ENCODE measurements at regions not wholly inside any gene's neighbourhood (a gene's known extent, or its start where the extent isn't known, plus 50 kb on each side); places are given as distances from the start of the nearest gene placed in this dataset.
"Not testable (repeated sequence)": the region's sequence is repeated elsewhere in the genome, so short reads cannot be mapped to it uniquely, and the experiment has no call there.

DNA sequence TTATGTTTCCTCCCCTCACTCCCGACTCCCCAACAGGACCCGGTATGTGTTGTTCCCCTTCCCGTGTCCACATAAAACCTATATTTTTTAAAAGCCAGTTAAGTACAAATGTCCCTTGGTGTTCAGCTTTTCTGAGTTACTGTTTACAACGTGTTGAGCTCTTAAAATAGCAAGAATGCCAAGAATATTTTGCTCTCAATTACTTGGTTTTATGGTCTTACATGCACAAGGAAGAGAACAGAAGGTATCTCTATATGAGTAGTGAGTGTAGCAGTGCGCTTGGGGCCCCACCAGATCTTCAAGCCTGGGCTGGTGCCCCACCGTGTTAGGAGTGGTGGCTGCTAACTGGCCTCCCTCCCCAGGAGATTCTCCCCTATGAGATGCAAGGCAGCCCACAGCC is 75.3 kb downstream of the RIN2 start:
- FAIRE-seq (no peak), DNase-seq (ENCODE audit: extremely low spot score, insufficient read length, low read depth) (no peak)

DNA sequence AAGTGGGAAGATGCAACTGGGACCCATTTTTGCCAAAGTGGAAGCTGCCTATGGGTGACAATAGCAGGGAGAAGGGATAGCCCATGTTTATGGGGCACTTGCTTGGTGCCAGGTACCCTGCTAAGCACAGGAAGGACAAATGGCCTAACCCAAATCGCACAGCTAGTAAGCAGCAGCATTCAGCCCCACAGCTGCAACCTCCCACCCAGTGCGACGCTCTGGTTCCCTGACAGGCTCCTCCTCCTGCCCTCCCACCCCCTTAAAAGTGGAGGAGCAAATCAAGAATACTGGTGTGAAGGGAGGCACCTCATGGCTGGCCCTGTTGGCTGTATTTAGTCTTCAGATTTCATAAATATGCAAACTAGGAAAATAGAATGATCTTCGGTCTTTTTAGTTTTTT is 76.2 kb downstream of the RIN2 start:
- DNase-seq (ENCODE audit: extremely low spot score, insufficient read length, low read depth) (no peak), FAIRE-seq (no peak)

DNA sequence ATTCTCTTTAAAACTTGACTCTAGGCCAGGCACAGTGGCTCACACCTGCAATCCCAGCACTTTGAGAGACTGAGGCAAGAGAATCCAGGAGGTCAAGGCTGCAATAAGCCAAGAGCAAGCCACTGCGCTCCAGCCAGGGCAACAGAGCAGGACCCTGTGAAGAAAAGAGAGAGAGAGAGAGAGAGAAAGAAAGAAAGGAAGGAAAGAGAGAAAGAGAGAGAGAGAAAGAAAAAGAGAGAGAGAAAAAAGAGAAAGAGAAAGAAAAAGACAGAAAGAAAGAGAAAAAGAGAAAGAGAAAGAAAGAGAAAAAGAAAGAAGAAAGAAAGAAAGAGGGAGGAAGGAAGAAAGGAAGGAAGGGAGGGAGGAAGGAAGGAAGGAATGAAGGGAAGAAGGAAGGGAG is 76.7 kb downstream of the RIN2 start:
- FAIRE-seq = no peak
- DNase-seq (ENCODE audit: extremely low spot score, insufficient read length, low read depth) = no peak

DNA sequence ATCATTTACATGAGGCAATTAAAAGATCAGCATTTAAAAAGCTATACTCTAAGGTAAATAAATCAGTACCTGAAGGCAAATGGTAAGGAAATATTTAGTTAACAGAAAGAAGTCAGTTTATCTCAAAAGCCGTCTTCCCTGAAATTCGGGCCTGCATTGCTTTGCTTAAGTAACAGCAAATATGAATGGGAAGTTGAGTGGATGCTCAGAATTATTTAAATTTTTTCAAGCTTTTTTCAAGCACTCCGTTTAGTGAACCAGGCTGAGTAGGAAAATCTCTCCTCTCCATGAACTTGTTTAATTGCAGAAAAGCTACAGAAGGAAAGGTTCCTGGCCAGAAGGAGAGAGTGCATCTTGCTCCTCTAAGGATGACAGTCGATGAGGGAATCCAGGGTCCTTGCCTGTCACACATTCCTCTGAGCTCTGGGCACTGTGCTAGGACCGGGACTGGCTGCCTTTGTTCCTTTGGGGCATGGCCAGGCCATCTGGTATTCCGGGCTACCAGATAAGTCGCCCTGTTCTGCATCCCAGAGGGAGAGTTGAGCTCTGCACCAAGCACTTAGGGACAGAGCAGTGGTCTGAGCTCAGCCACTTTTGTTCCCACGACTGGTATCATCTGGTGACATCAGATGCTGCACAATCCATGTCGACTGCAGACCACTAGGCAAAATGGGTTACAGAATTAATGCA is 77.6 kb downstream of the RIN2 start:
- DNase-seq (ENCODE audit: extremely low spot score, insufficient read length, low read depth) (no peak), FAIRE-seq (no peak)

DNA sequence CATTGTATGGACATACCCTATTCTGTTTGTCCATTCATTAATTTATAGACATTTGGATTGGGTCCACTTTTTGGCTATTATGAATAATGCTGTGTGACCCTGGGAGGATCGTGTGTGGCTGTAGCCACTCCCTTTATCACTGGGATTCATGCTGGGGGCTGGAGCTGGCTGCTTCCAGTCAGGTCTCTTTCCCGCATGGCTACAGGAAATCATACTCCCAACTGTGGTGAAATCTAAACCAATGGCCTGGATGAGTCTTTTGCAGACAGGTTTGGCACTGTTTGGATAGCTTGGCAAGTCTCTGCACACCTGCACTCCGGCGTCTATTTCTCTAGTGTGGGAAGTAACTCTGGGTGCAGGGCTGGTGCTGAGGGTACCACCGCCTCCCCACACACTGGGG is 80.4 kb downstream of the RIN2 start:
- no peak for DNase-seq (ENCODE audit: extremely low spot score, insufficient read length, low read depth)

DNA sequence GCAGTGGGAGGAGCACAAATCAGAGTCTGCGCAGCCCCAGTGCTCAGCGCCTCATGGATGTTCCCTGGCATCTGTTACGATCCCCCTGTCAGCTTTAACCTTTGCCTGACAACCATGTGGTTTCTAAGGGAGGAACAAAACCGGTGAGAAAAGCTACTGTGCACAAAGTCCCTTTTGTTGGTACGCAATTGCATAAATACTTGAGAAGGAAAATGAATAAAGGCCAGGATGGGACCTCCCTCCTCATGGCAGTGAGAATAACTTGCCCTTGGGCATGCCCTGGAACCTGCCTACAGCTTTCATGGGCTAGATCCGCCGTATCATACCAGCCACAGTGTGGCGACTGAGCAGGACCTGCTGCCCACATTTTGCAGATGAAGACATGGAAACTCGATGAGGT is 81.0 kb downstream of the RIN2 start:
- FAIRE-seq (no peak), DNase-seq (ENCODE audit: extremely low spot score, insufficient read length, low read depth) (no peak)

More for the DNA sequence above, 80.4 kb downstream of the RIN2 start:
- FAIRE-seq = no peak

DNA sequence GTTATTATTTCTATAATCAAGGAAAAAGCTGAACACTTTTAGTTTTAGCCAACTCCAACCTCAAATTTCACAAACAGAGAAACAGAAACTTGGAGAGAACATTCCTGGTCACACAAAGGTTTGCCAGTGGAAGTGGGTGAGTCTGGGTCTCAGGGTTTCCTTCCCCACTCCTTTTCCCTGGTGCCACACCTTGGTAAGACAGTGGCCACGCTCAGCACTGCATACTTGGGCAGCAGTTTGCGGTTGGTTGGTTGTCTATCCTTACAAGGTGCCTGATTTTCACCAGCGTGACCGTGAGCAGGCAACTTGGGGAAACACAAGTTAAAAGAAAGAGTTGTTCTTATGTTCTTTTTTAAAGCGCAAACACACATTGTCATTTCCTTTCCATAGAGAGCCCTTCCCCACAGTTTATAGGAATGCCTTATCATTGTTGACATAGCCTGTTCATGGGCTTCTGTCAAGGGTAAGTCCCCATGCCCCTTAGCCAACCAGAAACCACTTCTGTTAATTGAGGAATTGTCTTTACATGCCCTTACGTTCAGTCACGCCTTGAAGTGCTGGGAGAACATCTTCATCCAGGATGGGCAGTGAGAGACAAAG is 82.2 kb downstream of the RIN2 start:
- no peak for DNase-seq (ENCODE audit: extremely low spot score, insufficient read length, low read depth)

DNA sequence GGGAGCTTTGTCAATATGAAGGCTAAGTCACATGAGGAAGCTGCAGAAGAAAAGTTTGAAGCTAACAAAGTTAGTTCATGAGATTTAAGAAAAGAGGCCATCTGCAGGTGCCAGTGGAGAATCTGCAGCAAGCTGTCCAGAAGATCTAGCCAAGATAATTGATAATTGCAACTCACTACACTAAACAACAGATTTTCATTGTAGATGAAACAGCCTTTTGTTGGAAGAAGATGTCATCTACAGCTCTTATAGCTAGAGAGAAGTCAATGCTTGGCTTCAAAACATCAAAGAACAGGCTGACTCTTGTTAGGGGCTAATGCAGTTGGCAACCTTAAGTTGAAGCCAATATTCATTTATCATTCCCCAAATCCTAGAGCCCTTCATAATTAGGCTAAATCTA is 83.7 kb downstream of the RIN2 start:
- FAIRE-seq = no peak

More for the DNA sequence above, 82.2 kb downstream of the RIN2 start:
- no peak for FAIRE-seq

DNA sequence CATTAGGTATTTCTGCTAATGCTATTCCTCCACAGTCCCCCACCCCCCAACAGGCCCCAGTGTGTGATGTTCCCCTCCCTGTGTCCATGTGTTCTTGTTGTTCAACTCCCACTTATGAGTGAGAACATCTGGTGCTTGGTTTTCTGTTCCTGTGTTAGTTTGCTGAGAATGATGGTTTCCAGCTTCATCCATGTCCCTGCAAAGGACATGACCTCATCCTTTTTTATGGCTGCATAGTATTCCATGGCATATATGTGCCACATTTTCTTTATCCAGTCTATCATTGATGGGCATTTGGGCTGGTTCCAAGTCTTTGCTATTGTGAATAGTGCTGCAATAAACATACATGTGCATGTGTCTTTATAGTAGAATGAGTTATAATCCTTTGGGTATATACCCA is 86.8 kb downstream of the RIN2 start:
- not testable (repeated sequence) for DNase-seq (ENCODE audit: extremely low spot score, insufficient read length, low read depth); FAIRE-seq

More for the DNA sequence above, 83.7 kb downstream of the RIN2 start:
- DNase-seq (ENCODE audit: extremely low spot score, insufficient read length, low read depth) = no peak

DNA sequence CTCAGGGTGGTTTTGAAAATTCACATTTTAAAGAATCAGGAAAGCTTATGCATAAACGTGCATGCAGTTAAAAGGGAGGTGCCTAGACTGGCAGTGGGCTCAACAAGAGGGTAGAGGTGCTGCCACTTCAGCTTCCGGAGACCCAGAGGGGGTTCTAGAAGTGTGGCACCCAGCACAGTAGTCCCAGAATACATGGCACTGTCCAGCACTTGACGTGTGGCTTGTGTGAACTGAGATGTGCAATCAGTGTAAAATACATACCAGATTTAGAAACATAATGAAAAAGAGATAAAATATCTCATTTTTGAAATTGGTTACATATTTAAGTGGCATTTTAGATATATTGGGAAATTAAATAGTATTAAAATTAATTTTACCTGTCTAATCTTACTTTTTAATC is 89.3 kb downstream of the RIN2 start:
- FAIRE-seq (no peak), DNase-seq (ENCODE audit: extremely low spot score, insufficient read length, low read depth) (no peak)

DNA sequence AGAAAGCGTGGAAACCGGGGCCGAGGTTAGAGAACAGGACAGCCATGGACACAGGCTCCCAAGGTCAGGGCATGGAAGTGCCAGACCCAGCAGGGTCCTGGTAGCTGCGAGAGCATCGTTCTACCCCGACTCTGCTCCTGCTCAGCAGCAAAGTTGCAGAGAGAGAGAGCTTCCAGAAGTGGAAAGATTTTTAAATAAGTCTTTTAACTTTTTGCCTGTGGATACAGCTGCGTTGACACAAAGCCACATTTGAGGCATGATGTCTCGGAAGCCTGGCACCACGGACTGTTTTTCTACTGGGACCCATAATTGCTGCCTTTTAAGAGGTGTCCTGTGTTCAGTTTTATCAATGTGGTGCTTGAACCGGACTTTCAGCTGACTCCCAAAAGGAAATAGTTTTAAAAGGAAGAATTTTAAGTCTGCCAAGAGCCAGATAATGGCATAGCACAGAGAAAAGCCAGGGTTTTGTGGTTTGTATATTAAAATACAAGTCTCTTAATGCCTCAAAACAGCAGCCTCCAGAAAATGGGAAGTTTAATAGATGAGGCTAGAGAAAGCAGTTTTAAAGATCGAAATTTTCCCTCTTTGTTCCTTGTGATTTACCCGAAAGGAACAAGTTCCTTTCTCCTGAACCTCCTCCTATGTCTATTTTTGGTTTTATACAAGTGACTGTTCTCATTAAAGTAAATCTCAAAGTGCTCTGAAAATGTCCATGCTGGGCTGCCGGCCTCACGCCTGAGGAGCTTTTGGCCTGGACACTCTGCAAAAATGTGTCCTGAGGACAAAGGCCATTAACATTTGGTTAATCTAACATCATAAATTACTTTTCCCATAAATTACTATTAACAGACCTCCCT is 91.5 kb downstream of the RIN2 start:
- DNase-seq (ENCODE audit: extremely low spot score, insufficient read length, low read depth) = no peak
- FAIRE-seq = no peak

DNA sequence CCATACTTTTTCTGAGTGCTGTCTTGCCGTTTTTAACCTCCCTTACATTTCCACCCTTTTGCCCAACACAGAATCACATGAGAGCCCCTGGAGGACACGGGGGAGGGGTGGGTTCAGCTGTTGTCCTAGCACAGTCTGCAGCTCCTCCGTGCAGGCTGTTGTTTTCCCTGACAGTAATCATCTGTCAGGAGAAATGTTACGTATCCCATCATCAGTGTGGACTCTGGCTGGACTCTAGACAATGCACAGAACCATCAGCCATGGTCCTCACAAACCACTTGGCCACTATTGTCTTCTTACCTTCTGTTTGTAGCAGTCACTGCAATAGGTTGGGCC is 92.1 kb downstream of the RIN2 start:
- FAIRE-seq = no peak
- no peak for DNase-seq (ENCODE audit: extremely low spot score, insufficient read length, low read depth)

DNA sequence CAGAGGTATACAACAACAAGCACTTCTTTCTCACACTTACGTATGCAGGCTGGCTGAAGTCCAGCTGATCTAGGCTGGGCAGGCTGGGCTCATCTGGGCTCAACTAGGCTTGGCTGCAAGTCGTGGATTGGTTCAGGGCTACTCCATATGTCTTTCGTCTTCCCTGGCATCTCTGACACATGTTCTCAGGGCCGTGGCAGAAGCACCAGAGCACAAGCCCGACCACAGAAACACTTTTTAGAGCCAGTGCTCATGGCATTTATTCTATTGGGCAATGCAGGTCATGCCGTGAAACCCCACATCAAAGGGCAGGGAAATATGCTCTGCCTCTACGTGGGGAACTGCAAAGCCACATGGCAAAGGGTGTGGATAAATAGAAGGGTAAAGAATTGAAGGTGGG is 93.8 kb downstream of the RIN2 start:
- no peak for FAIRE-seq

DNA sequence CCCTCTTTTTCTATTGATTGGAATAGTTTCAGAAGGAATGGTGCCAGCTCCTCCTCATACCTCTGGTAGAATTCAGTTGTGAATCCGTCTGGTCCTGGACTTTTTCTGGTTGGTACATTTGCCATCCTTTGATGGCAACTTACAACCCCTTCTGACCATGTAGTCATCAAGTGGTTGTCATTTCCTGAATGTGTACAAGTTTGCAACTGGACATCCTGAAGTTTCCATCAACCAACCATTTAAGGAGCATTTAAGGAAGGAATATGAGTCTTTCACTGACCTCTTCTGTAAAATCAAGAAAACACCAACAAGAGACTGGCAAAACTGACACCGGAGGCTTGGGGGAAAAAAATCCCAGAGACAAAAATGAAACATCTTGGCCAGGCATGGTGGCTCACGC is 97.4 kb downstream of the RIN2 start:
- FAIRE-seq (no peak), DNase-seq (ENCODE audit: extremely low spot score, insufficient read length, low read depth) (no peak)

More for the DNA sequence above, 93.8 kb downstream of the RIN2 start:
- DNase-seq (ENCODE audit: extremely low spot score, insufficient read length, low read depth) = no peak

DNA sequence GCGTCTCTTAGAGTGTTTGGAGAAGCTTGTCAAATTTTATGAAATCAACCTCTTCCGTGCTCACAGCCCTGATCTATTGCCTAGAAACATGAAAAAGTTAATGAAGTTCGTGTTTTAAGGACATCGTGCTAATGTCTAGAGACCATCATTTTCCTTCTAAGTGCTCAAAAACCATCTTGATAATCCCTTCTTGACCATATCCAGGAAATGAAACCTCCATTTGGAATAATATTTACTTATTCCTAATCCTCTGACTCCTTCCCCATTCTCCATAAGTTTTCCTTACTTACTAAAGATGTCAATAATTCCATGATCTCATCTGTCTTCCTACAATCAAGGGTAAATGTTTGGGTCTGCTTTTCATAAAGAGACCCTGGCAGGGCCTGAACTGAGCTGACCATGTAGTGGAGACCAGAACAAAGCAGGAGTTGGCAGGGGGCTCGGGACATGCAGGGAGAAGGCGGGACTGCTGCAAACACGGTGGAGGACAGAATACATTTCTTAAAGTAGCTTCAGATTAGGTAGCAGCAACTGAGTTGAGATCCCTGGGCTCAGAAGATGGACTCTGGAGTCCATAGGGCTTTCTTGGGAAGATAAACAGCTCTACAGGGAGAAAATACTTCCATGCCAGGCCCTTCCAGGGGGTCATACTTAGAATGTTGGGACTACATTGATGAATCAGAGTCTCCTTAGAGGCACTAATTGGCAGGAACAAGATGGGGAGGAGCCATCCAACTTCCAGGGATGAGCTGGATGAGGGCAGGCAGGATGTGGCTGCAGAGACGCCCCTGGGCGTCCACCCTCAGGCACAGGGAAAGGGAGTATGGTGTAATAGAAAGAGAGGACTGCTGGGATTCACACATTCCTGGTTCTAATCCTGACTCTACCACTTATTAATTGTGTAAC is 100.7 kb downstream of the RIN2 start:
- FAIRE-seq = no peak
- no peak for DNase-seq (ENCODE audit: extremely low spot score, insufficient read length, low read depth)

DNA sequence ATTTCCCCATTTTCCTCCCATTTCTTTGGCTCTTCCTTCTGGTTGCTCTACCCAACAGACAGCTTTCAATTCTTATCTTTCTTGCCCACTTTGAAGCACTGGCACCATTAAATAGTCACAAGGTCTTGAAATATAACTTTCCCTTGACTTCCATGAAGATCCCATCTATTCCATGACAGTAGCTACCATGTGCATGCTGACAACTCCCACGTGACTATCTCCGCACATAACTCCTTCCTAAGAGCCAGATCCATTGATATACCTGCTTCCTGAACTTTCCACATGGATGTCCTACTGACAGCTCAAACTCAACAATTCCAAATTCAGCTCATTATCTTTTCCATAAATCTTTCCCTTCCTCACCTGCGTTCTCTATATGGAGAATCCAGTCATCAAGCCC is 101.4 kb downstream of the RIN2 start:
- FAIRE-seq (no peak), DNase-seq (ENCODE audit: extremely low spot score, insufficient read length, low read depth) (no peak)

DNA sequence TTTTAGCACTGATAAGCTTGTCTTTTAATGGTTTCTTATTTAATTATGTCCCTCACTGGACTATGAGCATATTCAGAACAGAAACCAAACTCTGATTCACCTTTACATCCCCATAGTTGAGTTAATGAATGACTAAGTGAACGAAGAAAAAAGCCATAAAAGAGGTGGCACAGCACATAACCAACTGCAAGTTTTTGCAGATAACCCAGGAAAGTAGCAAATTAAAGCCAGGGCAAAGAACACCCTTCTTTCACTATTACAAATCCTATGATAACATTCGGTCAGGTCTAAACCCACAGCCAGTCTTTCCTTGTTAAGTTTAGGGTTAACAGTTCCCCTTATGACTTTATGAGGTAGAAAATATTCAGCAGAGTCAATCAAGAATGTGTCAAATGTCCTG is 102.7 kb downstream of the RIN2 start:
- DNase-seq (ENCODE audit: extremely low spot score, insufficient read length, low read depth) (no peak), FAIRE-seq (no peak)

DNA sequence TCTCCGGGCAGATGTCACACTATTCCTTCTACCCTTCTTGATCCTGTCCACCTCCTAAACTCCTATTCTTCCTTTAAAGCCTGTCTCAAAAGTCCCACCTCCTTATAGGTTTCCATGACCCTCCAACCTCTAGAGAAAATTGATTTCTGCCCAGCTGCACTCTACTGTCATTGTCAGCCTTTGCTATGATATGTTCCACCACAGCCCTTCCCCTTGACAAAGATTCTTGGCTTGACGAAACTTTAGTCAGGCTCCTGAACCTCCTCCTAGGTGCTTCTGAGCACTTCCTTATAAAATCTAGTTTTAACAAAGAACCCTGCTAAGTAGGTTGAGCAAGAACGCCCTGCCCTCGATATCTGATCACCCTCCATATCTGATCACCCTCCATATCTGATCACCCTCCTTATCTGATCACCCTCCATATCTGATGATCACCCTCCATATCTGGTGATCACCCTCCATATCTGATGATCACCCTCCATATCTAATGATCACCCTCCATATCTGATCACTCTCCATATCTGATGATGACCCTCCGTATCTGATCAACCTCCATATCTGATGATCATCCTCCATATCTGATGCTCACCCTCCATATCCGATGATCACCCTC is 103.2 kb downstream of the RIN2 start:
- DNase-seq (ENCODE audit: extremely low spot score, insufficient read length, low read depth) (no peak), FAIRE-seq (no peak)

DNA sequence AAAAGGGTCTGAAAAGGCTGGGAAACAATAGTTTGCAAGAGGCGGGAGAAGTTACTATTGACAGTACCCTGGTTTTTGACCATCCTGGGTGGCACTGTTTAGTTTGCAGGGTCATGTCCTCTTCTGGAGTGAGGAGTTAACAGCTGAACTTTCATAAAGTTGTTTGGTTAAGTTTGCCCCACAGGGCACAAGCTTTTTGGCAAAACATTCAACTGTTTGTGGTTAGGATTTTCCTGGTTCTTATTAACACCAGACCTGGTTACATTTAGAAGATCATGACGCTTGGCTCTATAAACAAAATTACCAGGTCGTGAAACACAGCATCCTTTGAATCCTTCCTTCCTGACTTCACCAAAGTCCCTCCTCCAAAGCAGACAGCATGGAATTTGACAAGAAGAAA is 106.1 kb downstream of the RIN2 start:
- no peak for DNase-seq (ENCODE audit: extremely low spot score, insufficient read length, low read depth)
- FAIRE-seq = no peak

DNA sequence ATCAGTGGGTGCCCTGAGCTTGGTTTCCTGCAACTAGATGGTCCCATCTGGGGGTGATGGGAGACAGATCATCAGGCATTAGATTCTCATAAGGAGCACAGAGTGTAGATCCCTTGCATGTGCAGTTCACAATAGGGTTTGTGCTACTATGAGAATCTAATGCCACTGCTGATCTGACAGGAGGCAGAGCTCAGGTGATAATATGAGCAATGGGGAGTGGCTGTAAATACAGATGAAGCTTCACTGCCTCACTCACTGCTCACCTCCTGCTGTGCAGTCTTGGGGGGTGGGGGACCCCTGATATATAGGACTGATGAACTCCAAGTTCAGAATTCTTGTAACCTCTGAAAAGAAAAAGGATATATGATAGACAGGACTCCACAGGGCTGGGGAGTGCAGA is 108.0 kb downstream of the RIN2 start:
- FAIRE-seq (no peak), DNase-seq (ENCODE audit: extremely low spot score, insufficient read length, low read depth) (no peak)
